ENCODE measurements at regions not wholly inside any gene's neighbourhood (a gene's known extent, or its start where the extent isn't known, plus 50 kb on each side); places are given as distances from the start of the nearest gene placed in this dataset.

- POLR2A ChIA-PET: no interaction called here
- CTCF ChIA-PET: no interaction called here
- DNase-seq (ENCODE audit: extremely low spot score): no peak
- no peak for TF ChIP-seq CTCF (IDR thresholded peaks at IDR 0.05; ENCODE audit: control extremely low read depth, extremely low read depth, low read depth, missing control alignments)
Observed at GRCh38 chr11:32225571-32226285, 134.9 kb downstream of the RCN1 start.

- CTCF ChIA-PET: no interaction called here
- POLR2A ChIA-PET: no interaction called here
- no peak for DNase-seq (ENCODE audit: extremely low spot score)
- no peak for TF ChIP-seq CTCF (IDR thresholded peaks at IDR 0.05; ENCODE audit: control extremely low read depth, extremely low read depth, low read depth, missing control alignments)
Observed at GRCh38 chr11:32226480-32226879, 135.6 kb downstream of the RCN1 start.

GRCh38 chr11:32229576-32230240 is 138.8 kb downstream of the RCN1 start:
- TF ChIP-seq CTCF (IDR thresholded peaks at IDR 0.05; ENCODE audit: control extremely low read depth, extremely low read depth, low read depth, missing control alignments): no peak
- ChIA-PET CTCF (no interaction called here), POLR2A (no interaction called here)

GRCh38 chr11:32231909-32232493 is 141.1 kb downstream of the RCN1 start:
- TF ChIP-seq CTCF (IDR thresholded peaks at IDR 0.05; ENCODE audit: control extremely low read depth, extremely low read depth, low read depth, missing control alignments): peak; percentile 65

More at GRCh38 chr11:32229576-32230240, 138.8 kb downstream of the RCN1 start:
- DNase-seq (ENCODE audit: extremely low spot score): no peak

GRCh38 chr11:32232516-32232915 is 141.6 kb downstream of the RCN1 start:
- ChIA-PET POLR2A (no interaction called here), CTCF (interaction anchor here (1.1 to 1.7 kb wide), 11 partner anchors 10 to 72 kb away, joined by 3 to 17 read pairs (median 4); no protein-coding TSS in a partner anchor)
- no peak for DNase-seq (ENCODE audit: extremely low spot score)
- TF ChIP-seq CTCF (IDR thresholded peaks at IDR 0.05; ENCODE audit: control extremely low read depth, extremely low read depth, low read depth, missing control alignments): no peak

More at GRCh38 chr11:32231909-32232493, 141.1 kb downstream of the RCN1 start:
- DNase-seq (ENCODE audit: extremely low spot score): peak; percentile 32
- ChIA-PET CTCF (interaction anchor here (1.1 to 1.7 kb wide), 12 partner anchors 9 to 73 kb away, joined by 3 to 17 read pairs (median 4); no protein-coding TSS in a partner anchor), POLR2A (no interaction called here)

- CTCF ChIA-PET: interaction anchor here (1.7 kb wide), 1 partner anchor 12 kb away, joined by 3 read pairs; no protein-coding TSS in a partner anchor
- no peak for TF ChIP-seq CTCF (IDR thresholded peaks at IDR 0.05; ENCODE audit: control extremely low read depth, extremely low read depth, low read depth, missing control alignments)
- POLR2A ChIA-PET: no interaction called here
- no peak for DNase-seq (ENCODE audit: extremely low spot score)
Observed at GRCh38 chr11:32233276-32233675, 142.4 kb downstream of the RCN1 start.
